HG03565 (cell line): ENCODE measurements at regions not wholly inside any gene's neighbourhood (a gene's known extent, or its start where the extent isn't known, plus 50 kb on each side); places are given as distances from the start of the nearest gene placed in this dataset.

ENCODE experiments used
- ATAC-seq: cut with Tn5 transposase; IDR thresholded peaks from one replicate; pipeline ENCODE4 v1.9.1; 2021; ENCODE audit warnings: mild to moderate bottlenecking, moderate library complexity; ENCODE audit not compliant: unreplicated experiment

DNA sequence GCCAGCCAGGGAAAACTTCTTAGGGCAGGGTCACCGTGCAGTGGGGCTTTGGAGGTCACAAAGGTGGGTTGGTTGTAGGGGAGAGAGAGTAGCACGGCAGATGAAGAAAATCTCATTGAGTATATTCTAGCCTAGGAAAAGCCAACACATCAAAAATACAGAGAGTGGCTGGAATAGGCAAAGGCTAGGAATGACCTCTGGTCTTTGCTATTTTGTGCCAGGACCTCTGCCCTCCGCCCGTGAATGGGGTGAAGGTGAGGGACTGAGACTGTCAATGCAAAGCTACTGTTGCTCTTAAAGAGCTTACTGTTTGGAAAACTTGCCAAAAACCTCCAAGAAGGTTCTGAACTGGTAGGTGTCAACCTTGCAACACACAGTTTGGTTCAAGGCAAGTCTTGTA is 346.7 kb downstream of the CDH26 start:
- no peak for ATAC-seq

GRCh38 chr20:60306105-60306504 is 347.9 kb downstream of the CDH26 start:
- ATAC-seq: no peak

- ATAC-seq: no peak
Measured at GRCh38 chr20:60306551-60306950, 348.3 kb downstream of the CDH26 start.

- ATAC-seq: no peak
Measured at GRCh38 chr20:60310560-60311349, 352.5 kb downstream of the CDH26 start.

DNA sequence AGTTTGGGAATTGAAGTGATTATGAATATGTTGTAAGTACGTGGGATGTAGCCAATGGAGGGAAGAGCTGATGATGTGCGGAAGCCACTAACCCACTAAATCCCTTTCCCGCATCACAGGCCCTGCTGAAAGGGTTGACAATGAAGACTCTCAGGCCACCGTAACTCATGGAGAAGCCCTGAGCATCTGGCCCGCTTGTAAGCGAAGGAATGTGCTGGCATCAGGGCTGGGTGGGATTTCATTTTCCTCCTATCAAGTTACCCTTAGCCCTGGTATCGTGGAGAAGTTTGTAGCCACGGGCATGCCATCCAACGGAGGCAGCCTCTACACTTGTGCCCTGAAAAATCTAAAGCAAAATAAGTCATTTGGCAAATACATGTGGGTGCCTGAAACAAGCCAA is 355.0 kb downstream of the CDH26 start:
- no peak for ATAC-seq

GRCh38 chr20:60313614-60314013 is 355.4 kb downstream of the CDH26 start:
- no peak for ATAC-seq

GRCh38 chr20:60314727-60315126 is 356.5 kb downstream of the CDH26 start:
- ATAC-seq: no peak

DNA sequence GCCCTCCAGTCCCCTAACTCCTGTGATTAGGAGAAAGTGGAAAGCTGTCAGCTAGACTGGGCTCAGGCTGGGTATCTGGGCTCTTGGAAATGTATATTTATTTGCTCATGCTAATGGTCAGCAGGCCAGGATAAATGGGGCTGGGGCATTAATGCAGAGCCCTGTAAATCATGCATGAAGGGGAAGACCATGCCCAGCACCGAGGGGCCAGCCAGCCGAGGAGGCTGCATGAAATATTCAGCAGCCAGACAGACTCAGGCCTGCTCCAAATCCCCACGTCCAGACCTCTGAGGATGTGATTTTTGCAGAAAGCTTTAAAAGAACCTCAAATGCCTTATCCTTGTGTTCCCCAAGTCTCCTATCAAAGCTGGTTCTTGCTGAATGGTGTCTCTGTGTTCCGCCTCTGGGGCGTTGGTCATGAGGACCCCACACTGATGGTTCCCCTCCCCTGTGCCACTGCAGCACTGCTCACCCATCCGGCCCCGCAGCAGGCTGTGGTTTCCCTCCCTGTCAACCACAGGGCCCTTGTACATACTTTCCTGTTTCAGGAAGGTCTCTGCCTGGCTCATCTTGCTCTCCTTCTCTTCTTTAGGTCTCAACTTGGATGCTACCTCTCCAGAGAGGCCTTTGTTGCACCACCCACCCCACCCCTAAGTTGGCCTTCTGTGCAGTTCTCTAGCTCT is 358.4 kb downstream of the CDH26 start:
- ATAC-seq: no peak

DNA sequence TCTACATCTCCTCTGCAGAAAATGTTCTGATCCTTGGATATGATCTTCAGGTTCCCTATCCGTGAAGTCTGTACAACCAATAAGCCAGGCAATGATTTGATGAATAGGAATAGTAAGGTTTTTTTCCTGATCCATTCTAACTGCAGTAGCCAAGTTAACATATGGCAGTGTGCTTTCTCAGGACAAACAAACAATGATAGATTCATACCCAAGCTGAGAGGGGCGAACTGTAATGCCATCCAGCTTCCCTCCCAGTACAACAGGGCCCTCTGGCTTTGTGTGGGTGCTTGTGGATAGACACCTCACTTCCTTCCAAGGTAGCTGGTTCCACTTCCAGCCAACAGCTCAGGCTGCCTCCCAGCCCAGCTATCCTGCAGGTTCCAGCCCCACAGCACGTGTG is 359.2 kb downstream of the CDH26 start:
- ATAC-seq: no peak

DNA sequence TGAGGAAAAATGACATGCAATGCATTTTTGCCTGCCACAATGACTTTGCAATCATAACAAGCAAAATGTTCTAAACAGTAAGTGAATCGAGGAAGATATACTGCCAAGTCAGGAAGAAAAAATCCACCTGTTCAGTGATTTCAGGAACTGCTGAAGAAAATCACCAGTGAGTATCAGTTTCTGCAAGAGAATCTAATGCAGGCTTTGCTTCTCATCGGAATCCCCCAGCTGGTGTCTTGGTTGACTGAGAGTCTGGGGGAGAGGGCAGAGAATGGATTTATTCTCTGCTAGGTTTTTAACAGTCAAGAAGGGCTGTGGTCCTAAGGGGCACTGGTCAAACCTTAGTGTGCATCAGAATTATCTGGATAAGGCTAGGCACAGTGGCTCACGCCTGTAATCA is 363.4 kb downstream of the CDH26 start:
- no peak for ATAC-seq

DNA sequence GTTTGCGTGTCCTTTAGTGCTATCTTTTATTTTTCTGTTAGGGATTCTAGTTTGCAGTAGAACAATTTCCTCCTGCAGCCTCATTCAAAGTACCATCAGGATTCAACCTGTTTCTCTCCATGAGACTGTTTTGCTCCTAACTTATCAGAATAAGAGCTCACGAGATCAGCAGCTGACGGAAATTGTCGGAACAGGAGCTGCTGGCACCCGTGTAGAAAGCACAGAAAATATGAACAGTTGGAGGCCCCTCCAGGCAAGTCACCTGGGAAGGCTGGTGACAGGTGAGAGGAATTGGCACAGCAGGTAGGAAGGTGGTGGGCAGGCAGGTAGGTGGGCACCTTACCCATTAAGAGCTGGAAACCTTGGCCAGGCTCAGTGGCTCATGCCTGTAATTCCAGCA is 368.6 kb downstream of the CDH26 start:
- ATAC-seq: no peak

- ATAC-seq: no peak
Measured at GRCh38 chr20:60327971-60328660, 369.9 kb downstream of the CDH26 start.

- no peak for ATAC-seq
Measured at GRCh38 chr20:60330461-60330860, 372.2 kb downstream of the CDH26 start.

DNA sequence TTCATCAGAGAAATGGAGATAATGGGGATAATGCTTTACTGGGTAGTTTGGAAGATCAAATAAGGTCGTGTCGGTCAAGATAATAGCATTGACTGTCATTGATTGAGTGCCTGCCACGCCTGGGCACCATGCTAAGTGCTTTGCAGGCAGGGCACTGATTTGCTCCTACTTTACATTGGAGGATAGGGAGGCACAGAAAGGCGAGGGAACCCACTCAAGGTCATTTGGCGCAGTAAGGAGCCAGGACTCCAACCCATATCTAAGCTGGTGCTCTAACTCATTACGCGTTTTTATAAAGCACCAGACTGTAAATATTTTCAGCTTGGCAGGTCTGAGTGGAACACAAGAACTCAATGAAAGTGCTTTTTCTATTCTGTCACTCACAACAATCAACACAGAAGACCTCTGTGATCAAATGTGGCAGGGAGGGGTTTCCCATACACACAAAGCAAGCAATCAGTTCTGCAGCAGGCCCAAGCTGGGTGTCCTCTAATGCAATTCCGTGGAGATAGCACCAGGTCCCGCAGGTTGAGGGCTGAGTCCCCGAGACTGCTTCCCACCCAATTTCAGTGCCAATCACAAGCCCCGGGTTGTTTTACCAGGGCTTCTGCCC is 373.6 kb downstream of the CDH26 start:
- no peak for ATAC-seq

DNA sequence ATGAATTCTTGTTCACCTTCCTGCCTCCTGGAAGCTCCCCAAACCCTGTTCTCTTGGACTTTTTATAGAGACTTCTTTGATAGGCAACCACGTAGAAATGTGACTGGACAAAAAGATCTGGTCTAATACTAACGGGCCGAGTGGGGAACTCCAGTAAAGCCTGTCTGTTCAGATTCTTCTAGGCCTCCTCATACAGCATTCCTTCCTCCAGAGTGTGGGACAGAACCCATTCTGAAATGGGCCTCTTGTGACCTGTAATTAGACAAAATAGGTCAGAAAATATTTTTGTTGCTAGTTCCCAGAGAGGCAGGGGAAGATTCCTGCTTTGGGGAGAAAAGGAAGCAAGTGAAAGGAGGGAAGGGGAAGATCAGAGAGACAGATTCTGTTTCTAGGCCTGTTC is 374.3 kb downstream of the CDH26 start:
- ATAC-seq: no peak

- ATAC-seq: no peak
Measured at GRCh38 chr20:60334911-60335310, 376.7 kb downstream of the CDH26 start.

GRCh38 chr20:60338556-60338955 is 380.3 kb downstream of the CDH26 start:
- no peak for ATAC-seq

DNA sequence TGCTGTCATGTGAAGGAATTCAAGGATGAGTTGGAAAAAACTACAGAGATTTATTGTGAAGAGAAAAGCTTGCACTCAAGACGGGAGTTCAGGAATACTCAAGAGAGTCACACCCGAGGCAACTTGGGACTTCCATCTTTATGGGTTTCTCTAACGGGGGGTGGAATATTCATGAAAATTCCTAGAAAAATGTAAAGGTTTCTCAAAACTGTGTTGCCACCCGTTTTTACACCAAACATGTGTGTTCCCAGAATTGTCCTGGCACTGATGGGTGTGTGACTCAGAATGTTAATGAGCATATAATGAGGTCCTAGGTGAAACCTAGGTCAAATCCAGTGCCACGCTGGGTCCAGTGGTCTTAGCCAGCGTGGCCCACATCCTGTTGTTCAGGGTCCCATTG is 381.5 kb downstream of the CDH26 start:
- ATAC-seq: no peak

DNA sequence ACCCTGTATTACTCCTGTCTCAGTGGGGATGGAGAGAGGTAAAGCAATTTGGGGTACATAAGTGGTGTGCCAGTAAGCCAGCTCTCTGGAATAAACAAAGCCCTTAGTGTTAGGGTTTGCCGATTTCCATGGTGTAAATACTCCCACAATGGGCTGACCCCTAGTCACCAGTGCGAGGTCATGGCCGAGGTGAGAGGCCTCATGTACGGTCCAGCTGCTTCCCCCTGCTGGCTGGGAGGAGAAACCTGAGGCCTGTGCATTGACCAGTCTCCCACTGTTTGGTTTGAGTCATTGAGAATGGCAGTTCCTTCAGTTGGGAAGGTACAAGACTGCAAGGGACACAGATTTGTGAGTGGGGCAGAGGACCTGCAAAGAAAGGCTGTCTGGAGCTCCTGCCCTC is 382.0 kb downstream of the CDH26 start:
- no peak for ATAC-seq

DNA sequence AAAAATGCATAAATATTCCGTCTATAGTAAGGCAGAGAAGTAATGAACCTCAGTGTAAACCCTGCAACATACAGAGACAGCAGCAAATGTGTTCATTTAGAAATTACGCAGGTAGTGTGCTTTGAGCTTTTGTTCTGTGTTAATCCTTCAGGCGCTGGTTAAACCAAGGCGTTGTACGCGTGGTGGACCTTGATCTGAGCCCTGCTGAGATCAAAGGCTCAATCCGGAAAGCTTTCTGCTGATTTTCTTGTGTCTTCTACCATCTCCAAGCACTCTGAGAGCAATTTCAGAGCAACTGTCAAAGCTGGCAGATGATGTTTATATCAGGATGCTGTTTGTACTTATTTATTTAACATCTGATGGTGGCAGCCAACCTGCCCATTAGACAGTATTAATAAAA is 382.8 kb downstream of the CDH26 start:
- ATAC-seq: no peak

- no peak for ATAC-seq
Measured at GRCh38 chr20:60345106-60345505, 386.9 kb downstream of the CDH26 start.

DNA sequence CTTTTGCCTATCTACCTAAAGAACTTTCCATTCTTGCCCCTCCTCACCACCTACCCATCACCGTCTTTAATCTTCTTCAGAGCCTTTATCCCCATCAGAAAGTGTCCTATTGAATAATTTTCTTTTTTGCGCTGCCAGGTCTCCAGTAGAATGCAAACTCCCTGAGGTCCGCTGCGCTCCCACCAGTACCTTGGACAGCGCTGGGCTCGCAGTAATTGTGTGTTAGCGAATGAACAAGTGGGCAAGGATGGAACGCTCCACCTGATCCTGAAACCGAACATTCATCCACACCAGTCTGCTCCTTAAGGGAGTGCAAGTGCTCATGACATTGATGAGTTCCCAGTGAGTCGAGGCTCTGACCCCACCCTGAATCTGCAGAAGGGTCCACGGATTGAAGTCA is 391.2 kb downstream of the CDH26 start:
- no peak for ATAC-seq
